Sigmoid colon (tissue), 6 donors: ENCODE measurements at regions not wholly inside any gene's neighbourhood (a gene's known extent, or its start where the extent isn't known, plus 50 kb on each side); places are given as distances from the start of the nearest gene placed in this dataset.

Source experiments
- DNase-seq: peaks from one replicate; pipeline ENCODE4 v3.0.0-alpha.2; 2019
- H3K27ac ChIP-seq, 4 donors: fragments of 200-600 bp; sonication (generic); one replicate each; pipeline ENCODE4 v1.5.1; 2016 to 2019; ENCODE audit warnings: mild to moderate bottlenecking in 1 of 4
- H3K27me3 ChIP-seq, 3 donors: fragments of 200-600 bp; sonication (generic); one replicate each; pipeline ENCODE4 v1.5.1; 2019; ENCODE audit warnings: mild to moderate bottlenecking in 1 of 3
- H3K36me3 ChIP-seq, 4 donors: fragments of 200-600 bp; sonication (generic); one replicate each; pipeline ENCODE4 v1.5.1; 2016 to 2019
- H3K4me1 ChIP-seq, 4 donors: fragments of 200-600 bp; sonication (generic); one replicate each; pipeline ENCODE4 v1.5.1; 2017 to 2019
- H3K4me3 ChIP-seq, 4 donors: fragments of 200-600 bp; sonication (generic); one replicate each; pipeline ENCODE4 v1.5.1; 2017 to 2019; ENCODE audit warnings: mild to moderate bottlenecking in 2 of 4, moderate library complexity in 1 of 4
- H3K9me3 ChIP-seq, 4 donors: fragments of 200-600 bp in 3 of 4; sonication (generic) in 3 of 4; one replicate each; pipeline versions ENCODE4 v1.5.1 to v1.6.1; 2013 to 2019
- EP300 ChIP-seq, 4 donors: sonication (generic); formaldehyde crosslinking; IDR thresholded peaks; one replicate each; pipeline ENCODE4 v1.6.1; 2017; ENCODE audit warnings: antibody characterized with exemption in 4 of 4
- POLR2A ChIP-seq, 2 donors: fragments of 450-650 bp; IDR thresholded peaks; one replicate each; pipeline ENCODE4 v1.6.1; 2016; ENCODE audit warnings: antibody characterized with exemption in 2 of 2, mild to moderate bottlenecking in 2 of 2, moderate library complexity in 2 of 2
- POLR2AphosphoS5 ChIP-seq, 4 donors: sonication (generic); formaldehyde crosslinking; IDR thresholded peaks; one replicate each; pipeline ENCODE4 v1.6.1; 2017; ENCODE audit warnings: antibody characterized with exemption in 4 of 4
- WGBS, 2 donors: extraction: QIAGEN DNeasy Blood & Tissue Kit; methylation state at CpG; one replicate each; pipeline ENCODE4 v1.1.7; 2013; 5-methylcytosine and 5-hydroxymethylcytosine counted together
- intact Hi-C: fragments of 100-400 bp; cut with DNase I; formaldehyde crosslinking; loops from one replicate; pipeline ENCODE4 v1.15.1; 2023
- TF ChIP-seq, protein P1 (sequence below), 4 experiments: fragments of 450-650 bp in 3 of 4; fragments of 200-600 bp in 1 of 4; IDR thresholded peaks; one replicate each; pipeline ENCODE4 v1.5.1; 2016 to 2019; ENCODE audit warnings: antibody characterized with exemption in 4 of 4, mild to moderate bottlenecking in 3 of 4, moderate library complexity in 2 of 4
- donor health status: healthy with polysubstance abuse.
- donor health status: healthy.

DNA sequence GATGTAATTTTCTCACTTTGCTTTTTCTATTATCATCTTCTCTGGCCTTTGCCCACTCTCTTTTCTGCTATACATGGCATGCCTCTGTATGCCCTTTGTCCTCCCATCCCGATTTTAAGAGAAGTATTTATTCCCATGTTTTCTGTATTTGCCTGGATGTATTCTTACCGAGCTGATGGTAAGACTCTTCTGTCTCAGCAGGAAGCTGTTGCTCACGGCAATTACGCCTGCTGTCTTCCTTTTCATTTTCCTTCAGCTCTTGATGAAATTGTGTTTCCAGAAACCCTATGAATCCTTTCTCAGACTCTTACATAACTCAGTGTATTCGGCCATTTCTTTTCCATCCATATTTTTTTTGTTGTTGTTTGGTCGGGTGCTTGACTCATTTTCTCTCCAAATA is 121.6 kb downstream of the SP3 start:
- no peak for DNase-seq

DNA sequence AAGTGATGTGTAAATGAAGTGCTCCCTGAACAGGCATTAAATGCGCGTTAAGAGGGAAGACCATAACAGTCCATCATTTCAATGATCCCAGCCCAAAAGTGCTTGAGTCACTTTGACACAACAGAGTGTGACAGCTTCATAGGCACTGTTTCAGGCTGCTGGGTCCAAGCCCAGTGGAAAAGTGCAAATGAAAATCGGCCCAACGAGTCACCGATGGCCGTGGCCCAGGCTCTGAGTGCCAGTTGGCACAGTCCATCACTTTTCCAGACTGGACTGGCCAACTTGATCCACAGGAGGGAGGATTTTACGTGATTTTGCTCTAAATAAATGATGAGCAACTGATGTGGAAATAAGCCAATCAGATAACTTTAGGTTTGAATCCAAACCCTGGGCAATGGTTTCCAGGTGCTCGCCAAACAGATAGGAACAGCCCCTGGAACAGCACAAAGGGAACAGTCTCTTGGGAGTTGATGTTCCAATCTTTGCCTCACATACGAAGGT is 114.0 kb downstream of the SP3 start:
- intact Hi-C loops: no loop called here
- H3K27ac ChIP-seq: no peak overlapping the region

More for the DNA sequence above, 121.6 kb downstream of the SP3 start:
- intact Hi-C loops: no loop called here
- no peaks in the 10 kb centered on the region for H3K36me3 ChIP-seq
- WGBS, 2 donors: 71 to 73% methylated on average over 6 of the region's 6 CpGs
- no peak overlapping the region for H3K4me3 ChIP-seq
- TF ChIP-seq POLR2A (IDR thresholded peaks at IDR 0.05) (no peak), EP300 (IDR thresholded peaks at IDR 0.05) (no peak), POLR2AphosphoS5 (IDR thresholded peaks at IDR 0.05) (no peak)
- TF ChIP-seq, protein P1, sequence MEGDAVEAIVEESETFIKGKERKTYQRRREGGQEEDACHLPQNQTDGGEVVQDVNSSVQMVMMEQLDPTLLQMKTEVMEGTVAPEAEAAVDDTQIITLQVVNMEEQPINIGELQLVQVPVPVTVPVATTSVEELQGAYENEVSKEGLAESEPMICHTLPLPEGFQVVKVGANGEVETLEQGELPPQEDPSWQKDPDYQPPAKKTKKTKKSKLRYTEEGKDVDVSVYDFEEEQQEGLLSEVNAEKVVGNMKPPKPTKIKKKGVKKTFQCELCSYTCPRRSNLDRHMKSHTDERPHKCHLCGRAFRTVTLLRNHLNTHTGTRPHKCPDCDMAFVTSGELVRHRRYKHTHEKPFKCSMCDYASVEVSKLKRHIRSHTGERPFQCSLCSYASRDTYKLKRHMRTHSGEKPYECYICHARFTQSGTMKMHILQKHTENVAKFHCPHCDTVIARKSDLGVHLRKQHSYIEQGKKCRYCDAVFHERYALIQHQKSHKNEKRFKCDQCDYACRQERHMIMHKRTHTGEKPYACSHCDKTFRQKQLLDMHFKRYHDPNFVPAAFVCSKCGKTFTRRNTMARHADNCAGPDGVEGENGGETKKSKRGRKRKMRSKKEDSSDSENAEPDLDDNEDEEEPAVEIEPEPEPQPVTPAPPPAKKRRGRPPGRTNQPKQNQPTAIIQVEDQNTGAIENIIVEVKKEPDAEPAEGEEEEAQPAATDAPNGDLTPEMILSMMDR (IDR thresholded peaks at IDR 0.05): no peak
- no peaks in the 10 kb centered on the region for H3K9me3 ChIP-seq
- H3K4me1 ChIP-seq: no peaks in the 10 kb centered on the region
- no peaks in the 10 kb centered on the region for H3K27me3 ChIP-seq
- H3K27ac ChIP-seq: no peak overlapping the region

DNA sequence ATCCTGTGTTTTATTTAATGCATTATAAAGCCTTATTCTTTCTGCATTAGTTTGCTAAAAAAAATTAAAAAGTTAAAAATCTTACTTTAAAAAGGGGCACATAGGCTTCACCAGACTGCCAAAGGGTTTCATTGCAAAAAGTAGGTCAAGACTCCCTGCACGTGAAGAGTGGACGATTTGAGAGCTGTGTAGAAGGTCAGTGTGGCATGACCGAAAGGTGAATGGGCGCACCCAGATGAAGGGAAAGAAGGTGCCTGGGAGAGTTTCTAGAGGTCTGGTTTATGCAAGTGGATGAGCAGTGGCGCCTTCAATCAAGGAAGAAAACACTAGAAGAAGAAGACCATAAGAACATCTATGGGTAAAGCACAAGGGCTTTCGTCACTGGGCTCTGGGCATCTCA is 111.0 kb downstream of the SP3 start:
- TF ChIP-seq POLR2A (IDR thresholded peaks at IDR 0.05) (no peak), EP300 (IDR thresholded peaks at IDR 0.05) (no peak), POLR2AphosphoS5 (IDR thresholded peaks at IDR 0.05) (no peak)
- TF ChIP-seq, protein P1 (IDR thresholded peaks at IDR 0.05): no peak
- intact Hi-C loops: no loop called here

More for the DNA sequence above, 114.0 kb downstream of the SP3 start:
- Histone ChIP-seq H3K9me3 (no peaks in the 10 kb centered on the region), H3K36me3 (no peaks in the 10 kb centered on the region), H3K27me3 (no peaks in the 10 kb centered on the region), H3K4me1 (no peaks in the 10 kb centered on the region), H3K4me3 (no peak overlapping the region)
- no peak for TF ChIP-seq POLR2AphosphoS5 (IDR thresholded peaks at IDR 0.05)
- no peak for TF ChIP-seq EP300 (IDR thresholded peaks at IDR 0.05)
- TF ChIP-seq, protein P1 (IDR thresholded peaks at IDR 0.05): no peak
- TF ChIP-seq POLR2A (IDR thresholded peaks at IDR 0.05): no peak
- DNase-seq: no peak
- WGBS, 2 donors: 82 to 87% methylated on average over 9 of the region's 9 CpGs

DNA sequence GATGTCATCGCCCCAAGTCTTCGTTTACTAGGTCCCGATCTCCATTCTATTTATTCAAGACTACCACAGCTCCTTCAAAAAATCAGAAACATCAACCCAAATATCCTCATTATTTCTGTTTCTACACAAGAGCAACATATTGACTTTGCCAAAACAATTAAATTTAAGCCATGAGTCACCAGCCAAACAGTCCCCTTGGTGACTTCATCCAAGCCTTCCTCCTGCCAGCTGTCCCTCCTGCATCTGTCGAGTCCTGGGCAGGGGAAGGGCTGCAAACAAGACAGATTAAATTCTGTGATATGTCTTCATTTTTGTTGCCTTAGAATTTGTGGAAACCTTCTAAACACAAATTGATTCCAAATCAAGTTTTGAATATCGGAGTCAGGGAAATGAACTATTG is 110.3 kb downstream of the SP3 start:
- intact Hi-C loops: no loop called here
- Histone ChIP-seq H3K27me3 (no peaks in the 10 kb centered on the region), H3K9me3 (no peaks in the 10 kb centered on the region), H3K4me1 (no peaks in the 10 kb centered on the region), H3K36me3 (no peaks in the 10 kb centered on the region), H3K27ac (no peak overlapping the region), H3K4me3 (no peak overlapping the region)
- 76 to 80% methylated on average over 5 of the region's 5 CpGs for WGBS, 2 donors
- no peak for DNase-seq
- TF ChIP-seq EP300 (IDR thresholded peaks at IDR 0.05) (no peak), POLR2A (IDR thresholded peaks at IDR 0.05) (no peak), POLR2AphosphoS5 (IDR thresholded peaks at IDR 0.05) (no peak)
- TF ChIP-seq, protein P1 (IDR thresholded peaks at IDR 0.05): no peak

More for the DNA sequence above, 111.0 kb downstream of the SP3 start:
- H3K4me1 ChIP-seq: no peaks in the 10 kb centered on the region
- no peaks in the 10 kb centered on the region for H3K36me3 ChIP-seq
- no peaks in the 10 kb centered on the region for H3K27me3 ChIP-seq
- H3K9me3 ChIP-seq: no peaks in the 10 kb centered on the region
- no peak overlapping the region for H3K27ac ChIP-seq
- no peak for DNase-seq
- H3K4me3 ChIP-seq: no peak overlapping the region
- 95 to 97% methylated on average over 5 to 6 of the region's 6 CpGs for WGBS, 2 donors

DNA sequence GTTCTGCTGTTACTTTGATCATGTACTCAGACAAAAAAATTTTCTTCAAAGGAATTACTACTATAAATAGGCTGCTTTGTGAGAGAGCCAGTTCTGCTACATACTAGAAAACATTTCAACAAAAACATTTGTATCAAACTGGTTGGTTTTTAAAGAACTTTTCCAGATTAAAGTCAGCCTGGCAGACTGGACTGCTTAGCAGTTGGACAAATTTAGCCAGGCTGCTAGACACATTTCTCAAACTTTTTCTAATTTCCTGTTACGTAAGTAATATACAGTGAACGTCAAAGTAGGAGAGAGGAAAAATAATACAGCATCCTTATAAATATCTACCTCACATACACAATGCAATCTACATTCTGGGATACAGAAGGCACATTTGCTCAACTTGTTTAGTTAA is 109.5 kb downstream of the SP3 start:
- Histone ChIP-seq H3K9me3 (no peaks in the 10 kb centered on the region), H3K27me3 (no peaks in the 10 kb centered on the region), H3K36me3 (no peaks in the 10 kb centered on the region), H3K4me1 (no peaks in the 10 kb centered on the region), H3K27ac (no peak overlapping the region), H3K4me3 (no peak overlapping the region)
- 59 to 85% methylated on average over 2 of the region's 2 CpGs for WGBS, 2 donors
- intact Hi-C loops: no loop called here
- TF ChIP-seq EP300 (IDR thresholded peaks at IDR 0.05) (no peak), POLR2A (IDR thresholded peaks at IDR 0.05) (no peak), POLR2AphosphoS5 (IDR thresholded peaks at IDR 0.05) (no peak)
- TF ChIP-seq, protein P1 (IDR thresholded peaks at IDR 0.05): no peak
- no peak for DNase-seq
